HG03520 (cell line): ENCODE measurements at regions not wholly inside any gene's neighbourhood (a gene's known extent, or its start where the extent isn't known, plus 50 kb on each side); places are given as distances from the start of the nearest gene placed in this dataset.

ENCODE experiments used
- ATAC-seq: cut with Tn5 transposase; IDR thresholded peaks from one replicate; pipeline ENCODE4 v1.9.1; 2021; ENCODE audit warnings: mild to moderate bottlenecking, moderate library complexity; ENCODE audit not compliant: unreplicated experiment

DNA sequence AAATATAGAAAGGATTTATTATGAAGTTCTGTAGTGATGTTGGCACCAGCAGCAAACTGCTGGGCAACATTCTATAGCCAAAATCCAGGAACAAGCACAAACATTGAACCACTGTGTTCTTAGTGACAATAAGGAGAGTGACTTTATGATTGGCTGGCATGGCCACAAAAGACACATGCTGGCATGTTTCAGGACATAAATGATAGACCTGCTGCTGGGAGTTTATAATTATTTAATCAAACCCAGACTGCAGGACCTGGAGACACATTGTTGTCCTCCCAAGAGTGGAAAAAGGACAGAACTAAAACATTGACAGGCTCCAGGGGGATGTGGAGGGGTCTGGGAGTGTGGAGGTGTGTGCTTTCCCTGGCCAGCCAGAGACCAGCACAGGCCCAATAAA lies 255.3 kb upstream of the LRTM1 start:
- no peak for ATAC-seq

GRCh38 chr3:55180936-55181535 lies 253.2 kb upstream of the LRTM1 start:
- no peak for ATAC-seq

DNA sequence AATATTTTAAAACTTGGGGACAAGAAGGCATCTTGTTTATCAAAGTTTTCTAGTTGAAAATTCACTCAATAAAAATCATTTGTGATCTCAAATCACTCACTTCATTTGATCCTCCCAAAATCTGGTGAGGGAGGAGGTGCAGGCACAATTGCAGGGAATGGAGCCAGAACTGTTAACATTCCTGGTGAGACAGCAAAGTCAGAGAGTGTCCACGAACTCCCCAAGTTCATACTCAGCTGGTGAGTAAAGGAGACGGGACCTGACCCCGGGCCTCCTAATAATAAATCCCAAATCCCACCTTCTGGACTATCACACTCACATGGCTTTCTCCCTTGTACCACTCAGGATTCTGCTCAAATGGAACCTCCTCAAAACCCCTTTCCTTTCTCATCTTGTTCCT lies 252.3 kb upstream of the LRTM1 start:
- no peak for ATAC-seq

- ATAC-seq: no peak
Measured at GRCh38 chr3:55178336-55178735, 250.5 kb upstream of the LRTM1 start.

GRCh38 chr3:55177749-55178148 lies 249.9 kb upstream of the LRTM1 start:
- ATAC-seq: no peak

DNA sequence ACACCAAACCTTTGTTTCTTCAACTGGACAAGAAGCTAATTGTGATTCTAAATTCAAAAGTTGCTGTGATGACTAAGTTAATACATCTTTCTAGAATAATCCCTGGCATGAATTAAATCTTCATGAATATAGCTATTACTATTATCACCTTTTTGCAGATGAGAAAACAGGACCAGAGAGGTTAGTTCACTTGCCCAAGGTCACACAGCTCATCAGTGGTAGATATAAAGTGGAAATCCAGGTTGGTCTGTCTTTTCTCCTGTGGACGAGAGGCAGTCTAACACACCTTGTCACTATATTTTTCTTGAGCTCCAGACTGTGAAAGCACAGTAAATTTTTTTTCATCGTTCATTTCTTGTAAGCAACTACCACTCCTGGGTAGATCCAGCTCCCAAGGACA lies 247.6 kb upstream of the LRTM1 start:
- ATAC-seq: no peak

- ATAC-seq: no peak
Measured at GRCh38 chr3:55174747-55175146, 246.9 kb upstream of the LRTM1 start.

DNA sequence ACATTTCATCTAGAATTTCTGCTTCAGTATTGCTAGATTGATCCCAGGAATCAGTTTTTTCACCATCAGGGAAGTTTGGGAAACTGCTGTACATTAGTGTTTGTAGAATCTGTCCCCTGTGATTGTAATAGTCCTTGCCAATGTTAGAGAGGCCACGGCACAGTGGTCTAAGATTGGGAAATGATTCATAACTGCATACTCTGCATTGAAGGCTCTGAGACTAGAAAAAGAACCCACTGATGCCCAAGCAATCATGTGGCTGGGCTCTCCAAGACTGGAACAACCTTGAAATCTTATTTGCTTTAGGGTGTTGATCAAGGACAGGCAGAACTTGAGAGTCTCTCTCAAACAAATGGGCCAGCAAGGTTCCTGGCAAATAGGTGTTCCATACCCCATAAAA lies 245.6 kb upstream of the LRTM1 start:
- ATAC-seq: no peak

- no peak for ATAC-seq
Measured at GRCh38 chr3:55172913-55173312, 245.1 kb upstream of the LRTM1 start.

DNA sequence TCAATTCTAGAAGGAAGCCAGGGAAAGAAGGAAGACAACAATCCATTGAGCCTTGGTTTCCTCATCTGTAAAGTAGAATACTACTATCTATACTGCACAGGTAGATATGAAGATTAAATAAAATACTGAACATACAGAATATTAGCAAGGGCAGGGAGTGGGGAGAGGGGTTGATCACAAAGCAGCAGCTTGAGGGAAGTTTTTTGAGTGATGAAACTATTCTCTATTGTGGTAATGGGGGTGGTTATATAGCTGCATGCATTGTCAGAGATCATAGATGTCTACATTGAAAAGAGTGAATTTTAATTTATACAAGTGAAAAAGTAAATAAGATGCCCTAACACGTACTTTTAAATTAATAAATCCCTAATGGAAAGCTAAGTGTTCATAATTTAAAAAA lies 242.6 kb upstream of the LRTM1 start:
- ATAC-seq: no peak

DNA sequence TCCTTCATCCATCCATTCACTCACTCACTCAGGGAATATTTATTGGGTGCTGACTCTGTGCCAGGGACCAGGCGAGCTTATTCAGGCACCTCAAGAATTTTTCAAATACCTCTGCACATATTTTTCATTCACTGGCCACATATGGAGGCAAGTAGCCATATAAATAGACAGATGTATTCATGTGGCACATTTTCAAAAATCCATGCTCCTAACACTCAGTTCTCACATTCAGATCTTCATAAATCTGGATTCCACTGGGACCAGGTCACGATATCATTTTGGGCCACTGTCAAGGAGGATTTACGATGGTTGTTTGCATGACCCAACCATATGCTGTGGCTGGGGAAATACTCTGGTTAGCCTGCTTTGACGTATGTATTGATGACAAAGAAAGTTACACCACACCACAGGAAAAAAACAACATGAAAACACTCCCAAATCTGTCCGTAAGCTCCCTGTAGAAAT lies 241.8 kb upstream of the LRTM1 start:
- no peak for ATAC-seq

DNA sequence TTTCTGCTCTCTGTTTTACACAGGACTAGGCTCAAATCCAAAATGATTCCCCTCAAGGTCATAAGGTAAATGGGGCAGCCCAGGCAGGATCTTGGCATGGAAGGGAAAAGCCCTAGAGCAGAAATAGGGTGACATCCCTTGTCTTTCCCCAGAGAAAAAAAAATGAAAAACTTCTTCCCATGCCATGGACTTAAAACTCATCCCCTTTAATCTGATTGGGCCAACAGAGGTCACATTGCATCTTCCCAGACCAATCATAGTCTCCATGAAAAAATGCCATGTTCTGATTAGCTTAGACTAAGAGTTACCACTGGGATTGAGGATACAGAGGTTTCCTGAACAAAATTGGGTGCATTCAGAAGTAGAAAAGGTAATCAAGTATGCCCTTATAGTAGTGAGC lies 241.3 kb upstream of the LRTM1 start:
- no peak for ATAC-seq

GRCh38 chr3:55167586-55168317 lies 239.9 kb upstream of the LRTM1 start:
- no peak for ATAC-seq

- no peak for ATAC-seq
Measured at GRCh38 chr3:55166576-55167555, 239.0 kb upstream of the LRTM1 start.

DNA sequence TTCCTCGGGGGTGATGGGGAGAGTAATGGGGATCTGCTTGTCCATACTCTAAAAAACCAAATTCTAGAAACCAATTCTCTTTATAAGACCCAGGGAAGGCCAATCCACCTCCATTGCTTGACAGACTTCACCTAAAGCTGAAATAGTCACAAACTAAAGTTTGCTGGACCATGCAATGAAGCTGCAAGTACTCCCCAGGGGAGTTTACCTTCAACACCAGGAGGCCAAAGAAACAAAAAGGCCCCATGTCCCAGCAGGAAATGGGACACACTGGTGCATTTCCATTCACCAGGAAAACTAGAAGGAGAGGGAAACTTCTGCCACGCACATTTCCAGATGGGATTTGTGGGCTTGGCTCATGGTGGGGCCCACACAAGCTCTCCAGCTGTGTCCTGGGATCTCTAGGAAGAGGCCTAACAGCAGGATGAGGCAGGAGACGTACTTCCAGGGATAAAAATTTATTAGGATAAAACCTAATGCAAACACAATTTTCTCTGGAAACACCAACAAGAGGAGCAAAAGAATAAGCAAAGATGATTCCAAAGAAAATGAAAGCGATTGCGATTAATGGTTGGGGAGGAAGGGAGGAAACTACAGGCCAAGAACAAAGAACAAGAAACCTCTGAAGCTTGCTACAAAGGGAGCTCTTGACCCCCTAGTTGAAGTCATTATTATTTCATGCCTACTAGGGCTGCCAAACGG lies 238.0 kb upstream of the LRTM1 start:
- ATAC-seq: no peak

GRCh38 chr3:55165278-55165677 lies 237.4 kb upstream of the LRTM1 start:
- ATAC-seq: no peak

DNA sequence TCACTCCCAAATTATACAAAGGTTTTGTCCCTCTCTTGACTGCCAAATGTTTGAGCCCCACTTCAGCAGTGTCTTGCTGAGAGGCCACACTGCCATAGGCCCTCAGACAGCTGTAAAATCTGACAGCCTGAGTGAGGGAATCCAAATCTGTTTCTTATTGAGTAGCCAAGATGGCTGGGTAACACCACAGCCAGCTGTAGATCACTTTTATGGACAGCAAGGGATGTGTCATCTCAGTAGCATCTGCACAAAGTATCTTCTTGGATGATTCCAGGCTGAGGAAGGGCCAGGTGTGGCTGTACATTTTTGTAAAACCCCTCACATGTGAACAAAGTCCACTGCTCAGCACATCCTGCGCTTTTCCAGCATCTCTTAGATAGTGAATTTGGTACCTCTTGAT lies 237.0 kb upstream of the LRTM1 start:
- no peak for ATAC-seq

DNA sequence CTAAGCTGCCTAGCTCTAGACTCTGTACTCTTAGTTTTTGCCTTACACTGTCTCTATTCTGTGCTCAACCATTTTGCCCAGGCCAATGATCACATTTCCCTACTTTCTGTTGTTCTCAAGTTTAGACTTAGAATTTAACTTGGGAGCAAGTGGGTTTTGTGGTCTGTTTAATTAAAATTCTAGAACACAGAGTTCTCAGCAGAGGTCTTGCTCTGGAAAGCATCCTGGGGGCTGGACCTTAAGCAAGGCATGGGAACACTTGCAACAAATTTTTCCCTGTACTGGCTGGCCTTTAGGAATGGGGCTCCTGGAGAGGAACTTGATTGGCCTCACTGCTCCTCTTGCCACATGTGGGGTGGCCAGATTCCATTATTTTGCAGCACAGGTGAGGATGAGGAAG lies 236.3 kb upstream of the LRTM1 start:
- ATAC-seq: no peak

GRCh38 chr3:55163421-55163820 lies 235.6 kb upstream of the LRTM1 start:
- ATAC-seq: no peak

DNA sequence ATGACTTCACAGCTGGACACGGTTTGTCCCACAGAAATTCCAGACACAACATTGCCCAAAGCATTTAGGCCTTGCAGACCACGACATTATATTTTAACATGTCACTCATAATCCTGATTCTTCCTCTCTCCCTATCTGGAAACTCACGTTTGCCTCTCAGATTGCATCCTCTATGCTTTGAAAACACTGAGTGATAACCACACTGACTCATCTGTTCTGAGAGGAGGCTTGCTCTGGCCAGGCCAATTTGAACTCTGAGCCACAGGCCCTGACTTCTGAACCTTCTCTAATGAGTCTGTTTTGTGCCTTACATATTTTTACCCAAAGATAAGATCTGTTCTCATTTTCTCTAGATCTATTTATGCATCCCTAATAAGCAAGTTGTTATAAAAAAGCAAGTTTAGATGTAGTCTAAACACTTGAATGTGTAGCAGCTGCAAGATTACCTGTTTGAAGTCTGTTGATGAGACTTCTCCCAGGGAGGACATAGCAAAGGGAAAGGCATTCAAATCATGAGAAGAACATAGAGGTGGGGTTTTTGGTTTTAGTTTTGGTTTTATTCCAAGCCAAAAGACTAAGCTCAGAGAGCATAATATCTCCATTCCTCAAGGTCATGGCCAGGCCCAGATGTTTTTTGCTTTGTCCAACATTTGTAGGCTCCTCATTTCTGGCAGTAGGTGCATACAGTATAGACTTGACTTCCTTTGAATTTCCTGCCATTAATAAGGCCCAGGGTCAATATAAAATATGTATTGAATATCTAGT lies 234.4 kb upstream of the LRTM1 start:
- peak; percentile 32 for ATAC-seq
